ENCODE measurements at regions not wholly inside any gene's neighbourhood (a gene's known extent, or its start where the extent isn't known, plus 50 kb on each side); places are given as distances from the start of the nearest gene placed in this dataset.

DNA sequence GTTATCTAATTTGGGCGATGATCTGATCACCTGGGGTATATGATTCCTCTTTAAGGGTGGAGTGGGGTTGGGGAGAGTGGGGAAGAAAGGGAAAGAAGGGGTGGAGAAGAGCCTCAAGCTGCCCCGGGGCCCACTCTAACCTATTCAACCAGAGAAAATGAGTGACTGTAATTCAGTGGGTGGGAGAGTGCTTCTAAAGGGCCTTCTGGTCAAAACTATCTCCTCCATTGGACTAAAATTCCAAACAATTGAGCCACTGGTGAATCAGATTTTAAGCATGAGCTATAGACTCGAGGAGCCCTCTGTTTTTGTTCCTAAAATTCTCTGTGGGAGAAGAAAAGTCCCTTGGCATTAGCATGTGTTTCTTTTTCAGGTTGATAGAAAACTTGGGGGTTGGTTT lies 296.8 kb downstream of the CLIC5 start:
- no peak overlapping the region for H3K9ac ChIP-seq (ENCODE audit: low read length in 3 of 3)
- H3K4me3 ChIP-seq (ENCODE audit: low read length in 3 of 3), result no peak overlapping the region
- DNase-seq, result no peak
- intact Hi-C loops (cut with DNase I), result no loop called here
- FAIRE-seq, result no peak
- H3K4me1 ChIP-seq (ENCODE audit: control insufficient read depth in 2 of 3, insufficient read depth in 2 of 3, low read depth in 1 of 3, low read length in 3 of 3), result peaks cover 0 to 3% (median 0%) of the 10 kb centered on the region in 3 donors
- no peak overlapping the region for H3K27ac ChIP-seq (ENCODE audit: low read depth in 2 of 2, low read length in 2 of 2)
- no peak for TF ChIP-seq CTCF (IDR thresholded peaks at IDR 0.05; ENCODE audit: borderline replicate concordance, extremely low read depth, insufficient read depth)
- H3K27me3 ChIP-seq (ENCODE audit: control insufficient read depth, insufficient read depth, low read length), result no peaks in the 10 kb centered on the region
- H3K36me3 ChIP-seq (ENCODE audit: control insufficient read depth in 2 of 3, insufficient read depth in 3 of 3, low read length in 3 of 3), result no peaks in the 10 kb centered on the region
- no peaks in the 10 kb centered on the region for H3K9me3 ChIP-seq (ENCODE audit: control insufficient read depth in 2 of 3, insufficient read depth in 1 of 3, low read length in 3 of 3)

DNA sequence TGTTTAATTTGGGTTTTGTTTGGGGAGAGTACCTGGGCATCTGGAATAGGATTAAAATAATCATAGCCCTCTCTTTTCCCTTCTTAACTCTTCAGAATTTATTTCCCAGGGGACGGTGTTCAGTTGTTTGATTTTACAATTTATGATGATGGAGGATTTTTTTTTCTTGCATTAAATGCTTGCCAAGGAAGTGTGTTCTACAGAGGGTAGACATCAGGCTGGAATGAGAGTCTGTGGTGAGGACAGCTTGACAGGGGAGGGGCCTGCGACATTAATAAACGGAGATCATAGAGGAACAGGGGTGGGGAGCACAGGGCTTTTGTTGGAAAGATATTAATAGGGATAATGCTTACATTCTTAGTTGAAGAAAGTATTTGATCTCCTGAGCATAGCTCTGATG lies 297.5 kb downstream of the CLIC5 start:
- Histone ChIP-seq H3K9ac (ENCODE audit: low read length in 3 of 3) (no peak overlapping the region), H3K36me3 (ENCODE audit: control insufficient read depth in 2 of 3, insufficient read depth in 3 of 3, low read length in 3 of 3) (no peaks in the 10 kb centered on the region), H3K4me1 (ENCODE audit: control insufficient read depth in 2 of 3, insufficient read depth in 2 of 3, low read depth in 1 of 3, low read length in 3 of 3) (peaks cover 0 to 3% (median 0%) of the 10 kb centered on the region in 3 donors), H3K4me3 (ENCODE audit: low read length in 3 of 3) (no peak overlapping the region), H3K27ac (ENCODE audit: low read depth in 2 of 2, low read length in 2 of 2) (no peak overlapping the region), H3K9me3 (ENCODE audit: control insufficient read depth in 2 of 3, insufficient read depth in 1 of 3, low read length in 3 of 3) (no peaks in the 10 kb centered on the region), H3K27me3 (ENCODE audit: control insufficient read depth, insufficient read depth, low read length) (no peaks in the 10 kb centered on the region)
- no peak for TF ChIP-seq CTCF (IDR thresholded peaks at IDR 0.05; ENCODE audit: borderline replicate concordance, extremely low read depth, insufficient read depth)
- FAIRE-seq, result no peak
- DNase-seq, result no peak
- intact Hi-C loops (cut with DNase I), result no loop called here

DNA sequence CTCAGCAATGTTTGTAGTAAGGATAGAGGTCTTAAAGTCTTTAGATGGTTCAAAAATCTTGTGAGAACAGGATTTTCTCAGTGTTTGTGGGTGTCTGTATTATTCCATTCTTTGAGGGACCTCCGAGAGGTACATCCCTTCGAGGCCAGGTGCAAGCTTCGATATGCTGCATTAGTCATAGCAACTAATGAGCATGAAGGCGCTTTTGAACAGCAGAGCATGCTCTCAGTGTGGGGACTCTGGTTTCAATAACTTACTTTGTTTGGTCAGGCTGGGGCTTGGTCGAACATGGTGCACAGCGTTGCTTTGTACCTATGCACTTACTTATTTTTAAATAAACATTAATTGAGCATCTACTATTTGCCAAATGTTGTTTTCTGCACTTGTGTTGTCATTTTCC lies 297.9 kb downstream of the CLIC5 start:
- Histone ChIP-seq H3K9me3 (ENCODE audit: control insufficient read depth in 2 of 3, insufficient read depth in 1 of 3, low read length in 3 of 3) (no peaks in the 10 kb centered on the region), H3K27me3 (ENCODE audit: control insufficient read depth, insufficient read depth, low read length) (no peaks in the 10 kb centered on the region), H3K36me3 (ENCODE audit: control insufficient read depth in 2 of 3, insufficient read depth in 3 of 3, low read length in 3 of 3) (no peaks in the 10 kb centered on the region), H3K4me1 (ENCODE audit: control insufficient read depth in 2 of 3, insufficient read depth in 2 of 3, low read depth in 1 of 3, low read length in 3 of 3) (peaks cover 0 to 3% (median 0%) of the 10 kb centered on the region in 3 donors), H3K4me3 (ENCODE audit: low read length in 3 of 3) (no peak overlapping the region), H3K27ac (ENCODE audit: low read depth in 2 of 2, low read length in 2 of 2) (no peak overlapping the region), H3K9ac (ENCODE audit: low read length in 3 of 3) (no peak overlapping the region)
- no peak for TF ChIP-seq CTCF (IDR thresholded peaks at IDR 0.05; ENCODE audit: borderline replicate concordance, extremely low read depth, insufficient read depth)
- intact Hi-C loops (cut with DNase I), result no loop called here
- no peak for FAIRE-seq
- no peak for DNase-seq

GRCh38 chr6:45717027-45717426 lies 298.6 kb downstream of the CLIC5 start:
- Histone ChIP-seq H3K36me3 (ENCODE audit: control insufficient read depth in 2 of 3, insufficient read depth in 3 of 3, low read length in 3 of 3) (no peaks in the 10 kb centered on the region), H3K4me3 (ENCODE audit: low read length in 3 of 3) (no peak overlapping the region), H3K27me3 (ENCODE audit: control insufficient read depth, insufficient read depth, low read length) (no peaks in the 10 kb centered on the region), H3K9me3 (ENCODE audit: control insufficient read depth in 2 of 3, insufficient read depth in 1 of 3, low read length in 3 of 3) (no peaks in the 10 kb centered on the region), H3K9ac (ENCODE audit: low read length in 3 of 3) (no peak overlapping the region), H3K4me1 (ENCODE audit: control insufficient read depth in 2 of 3, insufficient read depth in 2 of 3, low read depth in 1 of 3, low read length in 3 of 3) (peaks cover 0 to 3% (median 0%) of the 10 kb centered on the region in 3 donors), H3K27ac (ENCODE audit: low read depth in 2 of 2, low read length in 2 of 2) (no peak overlapping the region)
- no peak for DNase-seq
- intact Hi-C loops (cut with DNase I), result no loop called here
- FAIRE-seq, result no peak
- TF ChIP-seq CTCF (IDR thresholded peaks at IDR 0.05; ENCODE audit: borderline replicate concordance, extremely low read depth, insufficient read depth), result no peak

All from kidney (tissue), 13 donors.